Activated CD8-positive, alpha-beta memory T cell treated with anti-CD3 and anti-CD28 coated beads, Interleukin-2, amount 10 ng/mL, durations not matched to agents 7 days and 5 days (primary cell): ENCODE measurements at regions not wholly inside any gene's neighbourhood (a gene's known extent, or its start where the extent isn't known, plus 50 kb on each side); places are given as distances from the start of the nearest gene placed in this dataset.

Experiments
- ATAC-seq: fragments of 150-1000 bp; cut with Tn5 transposase; one replicate; pipeline ENCODE4 v1.10.0; 2021; ENCODE audit warnings: moderate library complexity
- CTCF ChIA-PET: fragments of 350-600 bp; sonication (Branson Sonifier 250); formaldehyde crosslinking; loops from one replicate; lab custom pipeline; 2021; ENCODE audit warnings: antibody characterized with exemption; lab: Charles Lee
- DNase-seq: peaks from one replicate; pipeline ENCODE4 v3.0.0-alpha.2; 2020
- H3K27ac Mint-ChIP-seq: one replicate; pipeline ENCODE4 v1.8.0; 2021; ENCODE audit warnings: mild to moderate bottlenecking, mixed read lengths
- H3K27me3 Mint-ChIP-seq: one replicate; pipeline ENCODE4 v1.8.0; 2021; ENCODE audit warnings: mixed read lengths
- H3K36me3 Mint-ChIP-seq: one replicate; pipeline ENCODE4 v1.8.0; 2021; ENCODE audit warnings: mild to moderate bottlenecking, mixed read lengths
- H3K4me1 Mint-ChIP-seq: one replicate; pipeline ENCODE4 v1.8.0; 2021; ENCODE audit warnings: mixed read lengths
- H3K4me3 Mint-ChIP-seq: one replicate; pipeline ENCODE4 v1.8.0; 2021; ENCODE audit warnings: mild to moderate bottlenecking, moderate library complexity, mixed read lengths
- H3K9me3 Mint-ChIP-seq: one replicate; pipeline ENCODE4 v1.8.0; 2022; ENCODE audit warnings: low read depth, mixed read lengths

DNA sequence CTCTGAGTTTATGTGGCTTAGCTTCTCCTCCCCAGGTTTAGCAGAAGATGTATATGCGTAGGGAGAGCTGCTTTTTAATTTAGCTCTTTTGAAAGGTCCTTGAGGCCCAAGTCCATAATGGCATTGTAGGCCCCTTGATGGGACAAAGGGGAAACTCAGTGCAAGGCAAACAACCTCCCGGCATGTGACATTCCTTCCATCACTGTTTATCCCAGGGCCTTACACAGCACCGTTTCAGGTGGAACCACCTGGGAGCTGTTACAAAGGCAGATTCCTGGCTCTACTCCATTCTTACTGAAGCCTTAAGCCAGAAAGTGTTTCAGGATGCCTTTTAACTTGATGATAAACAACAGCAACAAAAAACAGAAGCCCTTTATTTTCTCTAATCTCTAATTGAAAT is 555.4 kb downstream of the SLC4A3 start:
- H3K27ac Mint-ChIP-seq = no peak overlapping the region
- H3K4me1 Mint-ChIP-seq = no peaks in the 10 kb centered on the region
- no peak for ATAC-seq
- CTCF ChIA-PET = no interaction called here
- H3K4me3 Mint-ChIP-seq = no peak overlapping the region
- no peak for DNase-seq
- no peaks in the 10 kb centered on the region for H3K27me3 Mint-ChIP-seq
- H3K9me3 Mint-ChIP-seq = no peaks in the 10 kb centered on the region
- no peaks in the 10 kb centered on the region for H3K36me3 Mint-ChIP-seq

DNA sequence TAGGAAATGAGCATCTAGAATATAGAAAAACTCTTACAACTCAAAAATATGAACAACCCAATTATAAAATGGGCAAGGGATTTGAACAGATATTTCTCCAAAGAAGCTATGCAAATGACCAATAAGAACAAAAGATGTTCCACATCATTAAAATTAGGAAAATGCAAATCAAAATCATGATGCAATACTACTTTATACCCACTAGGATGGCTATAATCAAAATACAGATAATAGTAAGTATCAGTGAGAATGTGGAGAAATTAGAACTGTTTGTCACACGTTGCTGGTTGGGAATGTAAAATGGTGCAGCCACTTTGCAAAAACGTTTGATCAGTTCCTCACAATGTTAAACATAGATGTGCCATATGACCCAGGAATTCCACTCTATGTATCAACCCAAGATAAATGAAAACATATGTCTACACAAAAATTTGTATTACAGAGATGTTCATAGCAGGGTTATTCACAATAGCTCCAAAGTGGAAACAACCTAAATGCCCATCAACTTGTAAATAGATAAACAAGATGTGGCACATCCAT is 558.4 kb downstream of the SLC4A3 start:
- Mint-ChIP-seq H3K36me3 (no peaks in the 10 kb centered on the region), H3K4me1 (no peaks in the 10 kb centered on the region), H3K27me3 (no peaks in the 10 kb centered on the region), H3K27ac (no peak overlapping the region), H3K9me3 (no peaks in the 10 kb centered on the region), H3K4me3 (no peak overlapping the region)
- no peak for ATAC-seq
- no peak for DNase-seq
- CTCF ChIA-PET = no interaction called here

DNA sequence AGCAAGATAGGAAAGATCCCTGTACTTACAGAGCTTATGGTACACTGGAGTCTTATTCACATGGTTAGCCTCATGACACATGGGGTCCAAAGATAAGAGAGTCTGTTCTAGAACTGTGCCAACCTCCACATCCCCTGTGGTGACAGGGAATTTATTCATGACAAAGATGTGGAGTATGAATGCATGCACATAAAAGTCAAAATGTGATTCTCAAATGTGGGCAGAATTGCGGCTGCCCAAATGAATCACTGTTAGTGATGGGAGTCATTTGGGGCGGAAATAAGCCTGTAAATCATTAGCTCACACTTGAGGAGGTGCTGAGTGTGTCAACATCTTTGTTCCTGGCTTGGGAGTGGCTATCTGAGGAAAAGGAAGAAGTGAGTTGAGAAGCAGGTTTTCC is 560.6 kb downstream of the SLC4A3 start:
- no peak for DNase-seq
- no peaks in the 10 kb centered on the region for H3K4me1 Mint-ChIP-seq
- no peaks in the 10 kb centered on the region for H3K36me3 Mint-ChIP-seq
- H3K27me3 Mint-ChIP-seq = no peaks in the 10 kb centered on the region
- no peak overlapping the region for H3K4me3 Mint-ChIP-seq
- ATAC-seq = no peak
- CTCF ChIA-PET = no interaction called here
- no peak overlapping the region for H3K27ac Mint-ChIP-seq
- H3K9me3 Mint-ChIP-seq = peaks cover 3% of the 10 kb centered on the region

DNA sequence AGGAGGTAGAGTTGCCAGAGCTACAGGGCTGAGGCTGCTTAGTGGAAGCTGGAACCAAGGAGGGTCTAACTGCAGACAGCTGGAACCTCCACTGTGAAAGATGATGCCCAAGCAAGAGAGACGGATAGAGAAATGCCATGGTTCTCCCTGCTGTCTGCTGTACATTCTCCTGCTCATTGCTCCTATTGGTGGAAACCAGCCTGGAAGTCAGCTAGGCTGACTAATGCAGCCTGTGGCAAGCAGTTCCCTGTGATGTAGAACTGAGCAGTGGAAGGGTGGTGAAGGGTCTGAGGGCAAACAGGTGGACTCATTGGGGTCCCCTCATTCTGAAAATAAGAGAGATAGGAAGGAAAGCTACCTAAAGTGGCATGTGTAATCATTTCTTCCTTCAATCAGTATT is 563.6 kb downstream of the SLC4A3 start:
- Mint-ChIP-seq H3K36me3 (no peaks in the 10 kb centered on the region), H3K4me3 (no peak overlapping the region), H3K27ac (no peak overlapping the region), H3K9me3 (peaks cover 3% of the 10 kb centered on the region), H3K4me1 (no peaks in the 10 kb centered on the region), H3K27me3 (no peaks in the 10 kb centered on the region)
- CTCF ChIA-PET = no interaction called here
- no peak for ATAC-seq
- DNase-seq = no peak

DNA sequence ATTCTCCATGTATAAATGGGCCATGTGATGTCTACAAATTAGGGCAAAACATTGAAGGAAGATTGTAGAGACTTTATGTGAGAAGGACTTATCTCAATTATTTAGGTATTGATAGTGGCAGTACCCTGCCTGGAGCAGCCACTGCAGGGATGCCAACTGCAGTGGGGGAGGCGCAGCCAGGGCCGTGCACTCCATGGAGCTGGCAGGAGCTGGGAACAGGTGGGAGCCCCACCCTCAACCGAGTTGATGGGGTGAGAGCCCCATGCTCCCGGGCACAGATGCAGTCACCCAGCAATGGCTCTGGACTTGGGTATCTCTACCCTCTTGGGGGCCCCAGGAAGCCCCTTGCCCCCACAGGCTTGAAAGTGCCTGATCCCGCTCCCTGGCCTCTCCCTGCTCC is 564.3 kb downstream of the SLC4A3 start:
- ATAC-seq (no peak), DNase-seq (no peak)
- Mint-ChIP-seq H3K9me3 (peaks cover 3% of the 10 kb centered on the region), H3K36me3 (no peaks in the 10 kb centered on the region), H3K27ac (no peak overlapping the region), H3K4me3 (no peak overlapping the region), H3K27me3 (no peaks in the 10 kb centered on the region), H3K4me1 (no peaks in the 10 kb centered on the region)
- CTCF ChIA-PET = no interaction called here

DNA sequence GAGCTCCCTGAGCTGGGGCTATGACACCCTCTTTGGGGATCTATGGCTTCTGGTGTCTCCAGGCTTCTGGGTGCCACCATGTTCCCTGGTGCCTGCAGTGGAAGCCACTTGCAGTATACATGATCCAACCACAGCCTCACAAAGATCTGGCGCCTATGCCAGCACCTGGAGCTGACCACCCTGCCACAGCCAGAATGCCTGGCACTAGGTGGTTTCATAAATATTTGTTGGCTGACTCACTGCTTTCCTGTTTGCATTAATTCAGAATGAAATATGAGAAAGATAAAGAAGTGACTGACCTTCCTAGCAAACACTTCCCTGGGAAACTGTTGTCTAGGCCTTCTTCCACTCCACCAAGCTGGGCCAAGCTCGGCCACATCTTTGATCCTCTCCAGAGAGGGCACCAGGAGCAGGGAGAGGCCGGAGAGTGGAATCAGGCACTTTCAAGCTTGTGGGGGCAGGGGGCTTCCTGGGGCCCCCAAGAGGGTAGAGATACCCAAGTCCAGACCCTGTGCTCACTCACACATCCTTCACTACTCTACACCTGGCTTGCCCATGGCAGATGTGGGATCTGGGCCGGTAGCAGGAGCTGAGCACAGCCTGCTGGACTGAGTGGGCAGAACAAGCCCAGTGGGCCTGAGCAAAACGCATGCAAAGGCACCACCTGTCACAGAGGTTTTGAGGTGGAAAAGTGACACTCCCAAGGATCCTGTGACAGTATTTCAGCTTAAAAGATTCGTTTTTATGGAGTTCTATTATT is 565.7 kb downstream of the SLC4A3 start:
- ATAC-seq (no peak), DNase-seq (no peak)
- Mint-ChIP-seq H3K4me1 (no peaks in the 10 kb centered on the region), H3K9me3 (peaks cover 3% of the 10 kb centered on the region), H3K36me3 (no peaks in the 10 kb centered on the region), H3K4me3 (no peak overlapping the region), H3K27me3 (no peaks in the 10 kb centered on the region), H3K27ac (no peak overlapping the region)
- CTCF ChIA-PET = no interaction called here

DNA sequence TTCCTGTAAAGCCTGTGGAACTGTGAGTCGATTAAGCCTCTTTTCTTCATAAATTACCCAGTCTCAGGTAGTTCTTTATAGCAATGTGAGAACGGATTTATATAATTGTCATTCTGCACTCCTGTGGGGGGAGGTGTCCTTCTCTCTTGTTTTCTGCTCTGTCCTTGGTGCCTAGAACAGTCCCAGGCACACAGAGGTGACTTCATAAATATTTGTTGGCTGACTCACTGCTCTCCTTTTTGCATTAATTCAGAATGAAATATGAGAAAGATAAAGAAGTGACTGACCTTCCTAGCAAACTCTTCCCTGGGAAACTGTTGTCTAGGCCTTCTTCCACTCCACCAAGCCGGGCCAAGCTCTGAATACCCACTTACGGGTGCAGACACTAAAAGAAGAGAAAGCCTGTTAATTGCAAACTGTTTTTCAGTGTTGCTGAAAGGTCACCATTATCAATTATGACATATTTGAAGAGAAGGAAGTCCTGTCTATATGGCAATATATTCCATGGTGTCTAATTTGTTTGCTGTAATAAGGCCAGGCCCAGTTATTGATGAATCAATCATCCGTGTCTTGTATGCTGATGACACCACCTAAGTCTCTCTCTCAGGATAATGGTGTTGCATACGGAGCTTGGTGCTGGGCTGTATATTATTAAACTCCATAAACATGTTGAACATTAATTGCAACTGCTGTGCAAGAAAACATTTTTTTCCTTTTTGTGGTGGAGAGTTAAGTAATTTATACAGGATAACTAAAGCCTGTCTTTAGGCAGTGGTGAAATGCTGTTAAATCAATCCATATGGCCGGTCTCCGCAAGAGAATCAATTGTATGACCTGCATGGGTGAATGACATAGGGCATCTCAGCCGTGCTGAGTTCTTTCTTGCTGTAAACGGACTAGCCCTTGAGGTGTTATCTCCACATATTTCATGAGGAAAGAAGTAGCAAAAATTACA is 567.5 kb downstream of the SLC4A3 start:
- no peaks in the 10 kb centered on the region for H3K27me3 Mint-ChIP-seq
- H3K36me3 Mint-ChIP-seq = no peaks in the 10 kb centered on the region
- ATAC-seq (no peak), DNase-seq (no peak)
- no peak overlapping the region for H3K4me3 Mint-ChIP-seq
- H3K4me1 Mint-ChIP-seq = no peaks in the 10 kb centered on the region
- peaks cover 3% of the 10 kb centered on the region for H3K9me3 Mint-ChIP-seq
- H3K27ac Mint-ChIP-seq = no peak overlapping the region
- CTCF ChIA-PET = no interaction called here

DNA sequence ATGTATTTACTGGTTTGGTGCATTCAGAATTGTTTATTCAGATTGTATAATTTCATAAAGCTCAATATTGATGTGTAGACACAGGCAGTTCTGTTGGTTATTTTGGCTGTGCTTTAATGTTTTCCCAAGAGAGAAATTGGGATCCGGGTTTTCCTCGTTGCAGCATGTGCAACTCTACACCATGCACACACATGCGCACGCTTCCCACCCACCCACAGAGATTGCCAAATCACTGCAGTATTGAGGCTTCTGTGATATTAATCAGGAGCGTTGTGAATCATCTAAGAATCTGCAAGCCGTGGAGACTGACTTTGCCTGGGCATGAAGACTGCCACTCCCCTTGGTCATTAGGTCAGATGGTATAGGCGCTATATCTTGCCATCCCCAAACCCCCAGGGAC is 571.5 kb downstream of the SLC4A3 start:
- no peaks in the 10 kb centered on the region for H3K9me3 Mint-ChIP-seq
- no peak for DNase-seq
- H3K36me3 Mint-ChIP-seq = no peaks in the 10 kb centered on the region
- CTCF ChIA-PET = no interaction called here
- no peak overlapping the region for H3K4me3 Mint-ChIP-seq
- no peak overlapping the region for H3K27ac Mint-ChIP-seq
- no peaks in the 10 kb centered on the region for H3K4me1 Mint-ChIP-seq
- no peak for ATAC-seq
- H3K27me3 Mint-ChIP-seq = no peaks in the 10 kb centered on the region

DNA sequence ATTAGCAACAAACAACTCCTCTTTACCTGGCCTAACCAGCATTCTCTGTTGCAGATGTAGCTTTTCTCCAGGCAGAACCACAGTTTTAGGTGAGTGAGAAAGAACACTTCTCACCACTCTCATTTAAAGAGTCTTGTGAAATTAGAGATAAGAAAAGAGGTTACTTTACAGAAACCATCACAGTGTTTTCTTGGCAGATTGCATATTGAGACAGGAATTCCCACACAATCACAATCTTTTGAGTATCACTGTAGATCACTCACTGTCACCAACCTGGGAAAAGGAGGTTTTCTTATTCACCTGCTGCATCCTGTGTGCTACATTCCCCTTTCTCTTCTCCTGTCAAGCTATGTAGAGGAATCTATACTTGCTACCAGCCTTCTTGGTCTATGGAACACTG is 574.6 kb downstream of the SLC4A3 start:
- DNase-seq = no peak
- no peak for ATAC-seq
- Mint-ChIP-seq H3K36me3 (no peaks in the 10 kb centered on the region), H3K27me3 (no peaks in the 10 kb centered on the region), H3K4me3 (no peak overlapping the region), H3K27ac (no peak overlapping the region), H3K4me1 (no peaks in the 10 kb centered on the region), H3K9me3 (no peaks in the 10 kb centered on the region)
- CTCF ChIA-PET = no interaction called here

DNA sequence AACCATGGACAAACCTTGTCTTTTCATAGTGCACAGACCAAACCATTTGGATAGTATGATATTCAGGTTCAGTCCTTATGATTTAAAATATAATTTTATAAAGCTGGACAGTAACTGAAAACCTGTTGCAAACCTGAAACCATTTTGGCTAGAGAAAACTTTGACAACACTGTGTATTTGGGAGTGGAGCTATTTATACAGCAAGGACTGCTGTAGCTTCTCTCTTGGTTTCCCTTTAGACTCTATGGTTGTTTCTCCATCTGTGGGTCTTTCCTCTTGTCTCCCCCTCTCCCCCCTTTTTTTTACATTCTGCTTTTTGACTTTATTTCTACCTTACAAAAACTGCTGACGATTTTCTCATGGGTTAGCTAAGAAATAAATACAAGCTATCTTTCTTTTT is 581.7 kb downstream of the SLC4A3 start:
- CTCF ChIA-PET = no interaction called here
- DNase-seq = no peak
- Mint-ChIP-seq H3K4me3 (no peak overlapping the region), H3K27me3 (no peaks in the 10 kb centered on the region), H3K27ac (no peak overlapping the region), H3K36me3 (no peaks in the 10 kb centered on the region), H3K4me1 (no peaks in the 10 kb centered on the region), H3K9me3 (no peaks in the 10 kb centered on the region)
- no peak for ATAC-seq

DNA sequence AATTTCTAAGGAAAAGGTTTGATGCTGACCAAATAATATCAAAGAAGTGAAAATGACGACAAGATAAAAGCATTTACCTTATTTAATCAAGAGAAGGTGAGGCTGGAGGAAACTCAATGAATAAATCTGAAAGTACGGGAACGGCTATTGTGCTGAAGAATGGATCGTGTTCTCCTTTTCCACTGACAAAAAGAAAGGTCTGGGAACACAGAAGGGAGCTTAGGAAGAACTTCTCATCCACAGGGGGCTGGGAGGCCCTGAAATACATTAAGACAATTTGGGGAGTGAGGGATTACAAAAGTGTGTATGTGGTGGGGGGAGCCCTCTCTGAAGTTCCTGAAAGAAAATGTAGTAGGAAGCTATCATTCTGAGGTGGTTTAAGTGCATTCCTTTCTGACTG is 582.3 kb downstream of the SLC4A3 start:
- Mint-ChIP-seq H3K27ac (no peak overlapping the region), H3K4me1 (no peaks in the 10 kb centered on the region), H3K9me3 (no peaks in the 10 kb centered on the region), H3K36me3 (no peaks in the 10 kb centered on the region), H3K4me3 (no peak overlapping the region), H3K27me3 (no peaks in the 10 kb centered on the region)
- ATAC-seq (no peak), DNase-seq (no peak)
- CTCF ChIA-PET = no interaction called here

DNA sequence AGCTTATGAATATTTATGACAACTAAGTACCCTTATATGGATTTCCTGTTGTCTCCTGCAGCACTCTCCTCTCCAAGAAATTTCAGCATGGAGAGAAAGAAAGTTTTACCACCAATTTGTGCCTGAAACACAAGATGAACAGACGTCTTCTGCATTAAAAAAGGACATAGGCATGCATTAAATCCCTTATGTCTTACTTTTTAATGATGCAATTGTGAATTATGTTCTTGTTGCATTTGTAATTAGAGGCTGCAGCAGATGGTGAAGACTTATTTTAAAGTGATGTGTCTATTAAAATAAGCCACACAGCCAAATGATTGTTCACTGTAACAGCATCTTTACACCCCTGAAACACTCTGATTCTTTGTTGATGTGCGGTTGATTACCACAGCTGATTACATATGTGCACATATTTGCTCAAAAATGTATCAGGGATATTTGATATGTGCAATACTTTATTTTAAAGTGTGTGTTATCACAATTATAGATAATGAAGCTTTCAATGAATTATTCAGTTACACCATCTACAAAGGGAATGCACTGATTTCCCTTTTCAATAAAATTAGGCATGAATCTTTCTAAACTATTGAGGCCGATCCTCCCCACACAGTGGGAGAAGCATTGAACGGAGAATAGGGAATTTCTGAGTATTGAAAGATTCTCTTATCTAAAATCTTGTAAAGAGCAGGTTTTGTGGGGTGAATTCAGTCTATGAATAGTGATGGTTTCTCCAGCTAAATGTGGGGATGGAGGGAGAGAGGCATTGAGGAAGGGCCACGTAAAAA is 585.1 kb downstream of the SLC4A3 start:
- Mint-ChIP-seq H3K36me3 (no peaks in the 10 kb centered on the region), H3K4me3 (no peak overlapping the region), H3K27me3 (no peaks in the 10 kb centered on the region), H3K27ac (no peak overlapping the region), H3K9me3 (no peaks in the 10 kb centered on the region), H3K4me1 (no peaks in the 10 kb centered on the region)
- CTCF ChIA-PET = no interaction called here
- no peak for ATAC-seq
- DNase-seq = no peak

DNA sequence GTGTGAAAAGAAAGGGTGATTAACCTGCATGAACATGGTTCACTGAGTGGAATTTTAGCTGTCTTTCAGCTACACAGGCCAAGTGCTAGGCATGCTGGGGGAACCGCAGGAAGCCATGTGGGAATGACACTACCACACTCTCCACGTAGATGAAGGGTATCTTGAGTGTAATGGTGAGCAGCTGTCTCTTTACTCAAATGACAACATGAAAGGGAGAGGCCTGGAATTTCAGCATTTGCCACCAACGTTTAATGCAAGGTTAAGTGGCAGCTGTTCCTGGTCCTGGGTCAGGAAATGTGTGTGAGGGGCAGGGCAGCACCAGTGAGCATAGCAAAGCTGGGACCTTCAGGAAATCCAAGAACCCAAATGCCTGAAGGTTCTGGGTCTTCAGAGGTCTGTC is 588.4 kb downstream of the SLC4A3 start:
- DNase-seq = no peak
- CTCF ChIA-PET = no interaction called here
- no peak for ATAC-seq
- Mint-ChIP-seq H3K9me3 (no peaks in the 10 kb centered on the region), H3K4me3 (no peak overlapping the region), H3K27ac (no peak overlapping the region), H3K4me1 (no peaks in the 10 kb centered on the region), H3K36me3 (no peaks in the 10 kb centered on the region), H3K27me3 (no peaks in the 10 kb centered on the region)
